Fibroblast of pulmonary artery (primary cell): ENCODE measurements at regions not wholly inside any gene's neighbourhood (a gene's known extent, or its start where the extent isn't known, plus 50 kb on each side); places are given as distances from the start of the nearest gene placed in this dataset.
"Not testable (repeated sequence)": the region's sequence is repeated elsewhere in the genome, so short reads cannot be mapped to it uniquely, and the experiment has no call there.

Source experiments
- DNase-seq: peaks from one replicate; pipeline ENCODE4 v3.0.0-alpha.2; 2010; ENCODE audit warnings: low read depth
- H3K4me3 ChIP-seq: replicated peaks from 2 replicates; pipeline ENCODE4 v1.5.1; 2011; ENCODE audit warnings: low read depth, mild to moderate bottlenecking, control low read depth, low read length, moderate library complexity
- CTCF ChIP-seq: IDR thresholded peaks from 2 replicates; pipeline ENCODE4 v1.5.1; 2011; ENCODE audit warnings: mild to moderate bottlenecking, control low read depth, low read length, inconsistent platforms; ENCODE audit errors: missing control alignments

GRCh38 chr15:66994927-66995656 lies 70.3 kb upstream of the SMAD3 start:
- no peak for TF ChIP-seq CTCF
- DNase-seq, result peak; percentile 42

GRCh38 chr15:66996094-66996493 lies 69.3 kb upstream of the SMAD3 start:
- TF ChIP-seq CTCF, result no peak
- no peak for DNase-seq
- H3K4me3 ChIP-seq, result no peak overlapping the region

More at GRCh38 chr15:66994927-66995656, 70.3 kb upstream of the SMAD3 start:
- H3K4me3 ChIP-seq, result no peak overlapping the region

GRCh38 chr15:66997212-66997611 lies 68.2 kb upstream of the SMAD3 start:
- H3K4me3 ChIP-seq, result no peak overlapping the region
- TF ChIP-seq CTCF, result no peak
- peak; percentile 60 for DNase-seq

GRCh38 chr15:66998234-66998633 lies 67.2 kb upstream of the SMAD3 start:
- DNase-seq, H3K4me3 ChIP-seq: not testable (repeated sequence)

GRCh38 chr15:66999046-66999968 lies 66.1 kb upstream of the SMAD3 start:
- DNase-seq, result no peak
- H3K4me3 ChIP-seq, result no peak overlapping the region
- no peak for TF ChIP-seq CTCF

GRCh38 chr15:67000896-67001295 lies 64.5 kb upstream of the SMAD3 start:
- DNase-seq, result no peak
- H3K4me3 ChIP-seq, result no peak overlapping the region
- no peak for TF ChIP-seq CTCF

GRCh38 chr15:67002368-67002767 lies 63.0 kb upstream of the SMAD3 start:
- DNase-seq, result no peak
- no peak for TF ChIP-seq CTCF
- no peak overlapping the region for H3K4me3 ChIP-seq
